PC-9 (cell line): ENCODE measurements at regions not wholly inside any gene's neighbourhood (a gene's known extent, or its start where the extent isn't known, plus 50 kb on each side); places are given as distances from the start of the nearest gene placed in this dataset.

ENCODE experiments used
- EZH2 ChIP-seq: fragments of 200-600 bp; sonication (generic); IDR thresholded peaks from 2 replicates; pipeline ENCODE4 v1.8.0; 2017; ENCODE audit warnings: antibody characterized with exemption, low read depth
- TF ChIP-seq, protein P1 (sequence below): fragments of 200-600 bp; sonication (generic); conservative IDR thresholded peaks from 2 replicates; pipeline ENCODE4 v1.6.1; 2017; ENCODE audit warnings: mixed run types, antibody characterized with exemption, mild to moderate bottlenecking, moderate library complexity

DNA sequence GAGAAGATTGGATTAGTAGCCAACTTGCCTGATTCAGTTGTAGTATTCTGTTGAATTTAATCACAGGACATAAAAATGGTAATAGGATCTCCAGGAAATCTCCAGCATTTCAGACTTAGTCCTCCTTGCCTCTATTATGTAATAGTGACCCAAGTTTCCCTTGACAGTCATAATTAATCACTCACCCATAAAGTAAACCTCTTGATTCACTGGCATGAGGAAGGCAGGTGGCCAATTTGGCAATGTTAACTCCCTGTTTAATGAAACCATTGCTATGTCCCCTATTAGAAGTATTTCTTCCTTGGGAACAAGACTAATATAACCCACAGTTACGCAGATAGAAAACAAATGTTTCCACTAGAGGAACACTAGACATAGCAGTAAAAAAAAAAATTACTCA, 604.8 kb upstream of the CXADR start:
- no peak for TF ChIP-seq EZH2
- TF ChIP-seq, protein P1, sequence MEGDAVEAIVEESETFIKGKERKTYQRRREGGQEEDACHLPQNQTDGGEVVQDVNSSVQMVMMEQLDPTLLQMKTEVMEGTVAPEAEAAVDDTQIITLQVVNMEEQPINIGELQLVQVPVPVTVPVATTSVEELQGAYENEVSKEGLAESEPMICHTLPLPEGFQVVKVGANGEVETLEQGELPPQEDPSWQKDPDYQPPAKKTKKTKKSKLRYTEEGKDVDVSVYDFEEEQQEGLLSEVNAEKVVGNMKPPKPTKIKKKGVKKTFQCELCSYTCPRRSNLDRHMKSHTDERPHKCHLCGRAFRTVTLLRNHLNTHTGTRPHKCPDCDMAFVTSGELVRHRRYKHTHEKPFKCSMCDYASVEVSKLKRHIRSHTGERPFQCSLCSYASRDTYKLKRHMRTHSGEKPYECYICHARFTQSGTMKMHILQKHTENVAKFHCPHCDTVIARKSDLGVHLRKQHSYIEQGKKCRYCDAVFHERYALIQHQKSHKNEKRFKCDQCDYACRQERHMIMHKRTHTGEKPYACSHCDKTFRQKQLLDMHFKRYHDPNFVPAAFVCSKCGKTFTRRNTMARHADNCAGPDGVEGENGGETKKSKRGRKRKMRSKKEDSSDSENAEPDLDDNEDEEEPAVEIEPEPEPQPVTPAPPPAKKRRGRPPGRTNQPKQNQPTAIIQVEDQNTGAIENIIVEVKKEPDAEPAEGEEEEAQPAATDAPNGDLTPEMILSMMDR = no peak
